CD4-positive, alpha-beta T cell (primary cell): ENCODE measurements at regions not wholly inside any gene's neighbourhood (a gene's known extent, or its start where the extent isn't known, plus 50 kb on each side); places are given as distances from the start of the nearest gene placed in this dataset.

ENCODE experiments used
- ATAC-seq: fragments of 200-7000 bp; cut with Tn5 transposase; one replicate; pipeline ENCODE4 v1.10.0; 2022; ENCODE audit warnings: mild to moderate bottlenecking; ENCODE audit not compliant: poor library complexity
- CTCF ChIA-PET: fragments of 350-600 bp; sonication (Branson Sonifier 250); formaldehyde crosslinking; loops from one replicate; lab custom pipeline; 2021; ENCODE audit warnings: antibody characterized with exemption, inconsistent platforms; lab: Charles Lee
- POLR2A ChIA-PET: fragments of 350-600 bp; sonication (Branson Sonifier 250); formaldehyde crosslinking; loops from one replicate; lab custom pipeline; 2021; ENCODE audit warnings: antibody characterized with exemption, inconsistent platforms; lab: Charles Lee
- DNase-seq, 14 experiments: peaks; one replicate each; pipeline ENCODE4 v3.0.0-alpha.2; 2013 to 2020; ENCODE audit warnings: mixed read lengths in 2 of 14
- H3K27ac ChIP-seq, 2 donors: one replicate each; pipeline versions ENCODE4 v1.5.1 to v1.7.0; 2013; ENCODE audit warnings: low read length in 2 of 2, low read depth in 1 of 2, mild to moderate bottlenecking in 1 of 2
- H3K27me3 ChIP-seq, 2 experiments: 1 replicate in 1 of 2; 2 replicates in 1 of 2; pipeline versions ENCODE4 v1.6.1 to v1.7.0; 2013; ENCODE audit warnings: low read length in 2 of 2, control low read depth in 1 of 2, mild to moderate bottlenecking in 1 of 2, moderate library complexity in 1 of 2; ENCODE audit not compliant: insufficient read depth in 2 of 2, control insufficient read depth in 1 of 2
- H3K36me3 ChIP-seq: one replicate; pipeline ENCODE4 v1.6.1; 2013; ENCODE audit warnings: low read length, control low read depth; ENCODE audit not compliant: insufficient read depth
- H3K4me1 ChIP-seq: one replicate; pipeline ENCODE4 v1.6.1; 2013; ENCODE audit warnings: low read length, control low read depth; ENCODE audit not compliant: insufficient read depth
- H3K4me3 ChIP-seq: one replicate; pipeline ENCODE4 v1.5.1; 2013; ENCODE audit warnings: mild to moderate bottlenecking, low read length, moderate library complexity
- H3K9me3 ChIP-seq, 2 experiments: 1 replicate in 1 of 2; 2 replicates in 1 of 2; pipeline versions ENCODE4 v1.6.1 to v1.7.0; 2013; ENCODE audit warnings: low read length in 2 of 2, mild to moderate bottlenecking in 2 of 2, control low read depth in 1 of 2, moderate library complexity in 1 of 2; ENCODE audit not compliant: control insufficient read depth in 1 of 2, insufficient read depth in 1 of 2
- H3K27ac Mint-ChIP-seq: one replicate; pipeline ENCODE4 v1.8.0; 2020; ENCODE audit warnings: mixed read lengths
- H3K27me3 Mint-ChIP-seq: one replicate; pipeline ENCODE4 v1.8.0; 2021; ENCODE audit warnings: mixed read lengths
- H3K36me3 Mint-ChIP-seq: one replicate; pipeline ENCODE4 v1.8.0; 2021; ENCODE audit warnings: low read depth, mixed read lengths
- H3K4me1 Mint-ChIP-seq: one replicate; pipeline ENCODE4 v1.8.0; 2021; ENCODE audit warnings: low read depth, mixed read lengths
- H3K4me3 Mint-ChIP-seq: one replicate; pipeline ENCODE4 v1.8.0; 2020; ENCODE audit warnings: mild to moderate bottlenecking, mixed read lengths
- H3K9me3 Mint-ChIP-seq: one replicate; pipeline ENCODE4 v1.8.0; 2020; ENCODE audit warnings: mixed read lengths
- CTCF ChIP-seq: fragments of 200-600 bp; IDR thresholded peaks from one replicate; pipeline ENCODE4 v1.8.0; 2022; ENCODE audit warnings: antibody characterized with exemption, mild to moderate bottlenecking
- intact Hi-C, 2 experiments: fragments of 100-400 bp; cut with DNase I in 1 of 2; cut with micrococcal nuclease in 1 of 2; formaldehyde crosslinking; loops; one replicate each; pipeline versions ENCODE4 v1.15.1 to v1.9.0; 2023 to 2025; cut with DNase I, micrococcal nuclease

- Mint-ChIP-seq H3K27me3 (peaks cover 5% of the 10 kb centered on the region), H3K4me3 (no peak overlapping the region), H3K9me3 (no peaks in the 10 kb centered on the region), H3K27ac (no peak overlapping the region), H3K36me3 (no peaks in the 10 kb centered on the region), H3K4me1 (no peaks in the 10 kb centered on the region)
- no peak for TF ChIP-seq CTCF
- ATAC-seq (no peak), DNase-seq (no peak)
- CTCF ChIA-PET: no interaction called here
- no peaks in the 10 kb centered on the region for H3K4me1 ChIP-seq
- POLR2A ChIA-PET: no interaction called here
- no peaks in the 10 kb centered on the region for H3K36me3 ChIP-seq
- no peaks in the 10 kb centered on the region for H3K27me3 ChIP-seq
- H3K4me3 ChIP-seq: no peak overlapping the region
- no peak overlapping the region for H3K27ac ChIP-seq
- intact Hi-C loops: no loop called here
- H3K9me3 ChIP-seq: no peaks in the 10 kb centered on the region
Observed at GRCh38 chr12:127013197-127013596, 1253.8 kb upstream of the TMEM132C start.

GRCh38 chr12:127014079-127014478 is 1252.9 kb upstream of the TMEM132C start:
- Mint-ChIP-seq H3K9me3 (no peaks in the 10 kb centered on the region), H3K27me3 (peaks cover 5% of the 10 kb centered on the region), H3K27ac (no peak overlapping the region), H3K4me1 (no peaks in the 10 kb centered on the region), H3K4me3 (no peak overlapping the region), H3K36me3 (no peaks in the 10 kb centered on the region)
- no peaks in the 10 kb centered on the region for H3K9me3 ChIP-seq
- TF ChIP-seq CTCF: no peak
- ChIA-PET CTCF (no interaction called here), POLR2A (no interaction called here)
- intact Hi-C loops: no loop called here
- no peak for DNase-seq
- H3K27ac ChIP-seq: no peak overlapping the region
- no peak for ATAC-seq
- H3K27me3 ChIP-seq: no peaks in the 10 kb centered on the region
- no peak overlapping the region for H3K4me3 ChIP-seq
- no peaks in the 10 kb centered on the region for H3K4me1 ChIP-seq
- H3K36me3 ChIP-seq: no peaks in the 10 kb centered on the region

GRCh38 chr12:127024791-127025190 is 1242.2 kb upstream of the TMEM132C start:
- H3K27ac Mint-ChIP-seq: no peak overlapping the region
- no peak for TF ChIP-seq CTCF
- no peaks in the 10 kb centered on the region for H3K4me1 ChIP-seq
- no peak for ATAC-seq
- peaks cover 2% of the 10 kb centered on the region for H3K9me3 Mint-ChIP-seq
- H3K4me3 ChIP-seq: no peak overlapping the region
- H3K4me1 Mint-ChIP-seq: no peaks in the 10 kb centered on the region
- no peaks in the 10 kb centered on the region for H3K9me3 ChIP-seq
- no peaks in the 10 kb centered on the region for H3K27me3 Mint-ChIP-seq
- no peak for DNase-seq
- intact Hi-C loops: no loop called here
- no peaks in the 10 kb centered on the region for H3K27me3 ChIP-seq
- no peaks in the 10 kb centered on the region for H3K36me3 Mint-ChIP-seq
- no peak overlapping the region for H3K4me3 Mint-ChIP-seq
- no peak overlapping the region for H3K27ac ChIP-seq
- no peaks in the 10 kb centered on the region for H3K36me3 ChIP-seq
- CTCF ChIA-PET: no interaction called here
- POLR2A ChIA-PET: no interaction called here
